Right forelimb (tissue), 1 donor: ENCODE measurements at regions not wholly inside any gene's neighbourhood (a gene's known extent, or its start where the extent isn't known, plus 50 kb on each side); places are given as distances from the start of the nearest gene placed in this dataset.
"Not testable (repeated sequence)": the region's sequence is repeated elsewhere in the genome, so short reads cannot be mapped to it uniquely, and the experiment has no call there.

Experiments
- DNase-seq: peaks from one replicate; pipeline ENCODE4 v3.0.0-alpha.2; 2018

DNA sequence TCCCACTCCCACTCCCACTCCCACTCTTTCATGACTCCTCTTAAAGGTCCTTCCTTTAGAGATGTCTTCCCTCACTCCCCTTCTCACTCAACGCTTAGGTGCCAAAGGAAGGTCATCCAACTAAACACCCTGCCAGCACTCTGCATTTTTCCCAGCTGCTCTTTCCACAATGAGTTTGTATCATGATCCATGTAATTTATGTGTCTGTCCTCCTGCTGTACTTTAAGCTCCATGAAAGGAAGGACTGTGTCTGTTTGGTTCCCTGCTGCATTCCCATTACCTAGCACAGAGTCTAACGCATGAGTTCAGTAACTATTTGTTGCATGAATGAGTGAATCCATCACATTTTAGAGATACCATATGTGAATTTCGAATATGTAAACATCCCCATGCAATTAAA, 252.7 kb downstream of the KIF20B start:
- no peak for DNase-seq

- DNase-seq = no peak
These were observed 253.6 kb downstream of the KIF20B start for GRCh38 chr10:89954787-89955566.

GRCh38 chr10:89959433-89960110, 258.2 kb downstream of the KIF20B start:
- no peak for DNase-seq

GRCh38 chr10:89963451-89964102, 262.2 kb downstream of the KIF20B start:
- DNase-seq = no peak

DNA sequence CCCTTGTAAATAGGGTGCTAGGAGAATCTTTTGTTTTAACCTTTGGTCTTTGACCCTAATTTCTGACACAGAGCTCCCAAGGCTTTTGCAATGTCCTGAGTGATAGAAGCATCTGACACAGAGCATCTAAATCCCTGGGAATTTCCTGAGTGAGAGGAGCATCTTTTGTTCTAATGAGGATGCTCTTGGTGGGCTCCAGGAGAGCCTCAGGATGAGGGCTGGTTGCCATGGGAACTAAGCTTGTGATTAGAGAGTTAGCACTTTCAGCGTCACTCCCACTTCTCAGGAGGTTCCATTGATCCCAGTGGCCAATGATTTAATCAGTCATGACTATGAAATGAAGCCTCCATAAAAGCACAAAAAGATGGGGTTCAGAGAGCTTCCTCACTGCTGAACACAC, 264.8 kb downstream of the KIF20B start:
- DNase-seq = no peak

- no peak for DNase-seq
These were observed 271.9 kb downstream of the KIF20B start for GRCh38 chr10:89973326-89973725.

DNA sequence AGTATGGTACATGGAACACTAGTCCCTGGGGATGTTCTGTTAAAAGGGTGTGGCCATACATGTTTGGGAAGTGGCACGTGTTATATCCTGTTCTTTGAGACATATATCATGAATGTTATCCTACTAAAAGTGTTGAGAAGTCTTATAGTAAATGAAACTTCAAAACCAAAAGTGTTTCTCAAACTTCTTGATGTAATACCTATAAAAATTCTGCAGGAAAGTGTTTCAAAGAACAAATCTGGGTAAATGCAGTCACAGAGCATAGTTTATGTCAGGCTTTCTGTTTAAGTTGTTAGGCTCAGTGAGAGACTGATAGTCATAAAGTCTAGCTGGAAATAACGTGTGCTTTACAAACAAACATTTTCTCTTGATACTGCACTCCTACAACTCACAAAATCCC, 273.7 kb downstream of the KIF20B start:
- DNase-seq = no peak

DNA sequence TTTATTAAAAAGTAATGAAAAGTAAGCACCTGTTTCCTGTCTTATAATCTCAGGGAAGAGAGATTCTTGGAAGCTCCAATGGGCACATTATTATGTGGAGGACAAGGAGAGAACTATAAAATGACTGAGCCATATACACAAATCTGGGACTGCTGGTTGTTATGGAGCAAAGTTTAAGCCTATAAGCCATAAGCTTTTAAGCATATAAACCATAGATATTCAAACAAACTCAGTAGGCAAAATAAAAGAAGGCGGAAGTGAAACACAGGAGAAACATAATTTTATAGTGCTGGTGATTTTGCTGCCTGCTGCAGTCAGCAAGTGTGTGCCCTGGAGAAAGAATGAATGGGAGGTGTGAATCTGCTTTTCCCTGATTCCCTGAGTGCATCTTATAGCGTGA, 274.4 kb downstream of the KIF20B start:
- no peak for DNase-seq

DNA sequence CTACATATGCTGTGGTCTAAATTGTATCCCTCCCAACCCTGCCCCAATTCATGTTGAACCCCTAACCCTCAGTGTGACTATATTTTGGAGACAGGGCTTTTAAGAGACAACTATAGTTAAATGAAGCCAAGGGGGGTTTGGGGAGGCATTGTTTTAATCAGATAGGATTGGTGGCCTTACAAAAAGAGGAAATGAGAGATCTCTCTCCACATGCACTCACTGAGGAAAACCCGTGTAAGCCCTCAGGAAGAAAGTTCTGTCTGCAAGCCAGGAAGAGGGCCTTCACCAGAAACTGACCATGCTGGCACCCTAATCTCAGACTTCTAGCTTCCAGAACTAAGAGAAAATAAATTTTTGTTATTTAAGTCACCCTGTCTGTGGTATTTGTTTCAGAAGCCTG, 276.7 kb downstream of the KIF20B start:
- no peak for DNase-seq

- no peak for DNase-seq
These were observed 278.3 kb downstream of the KIF20B start for GRCh38 chr10:89979726-89980125.

- no peak for DNase-seq
These were observed 278.8 kb downstream of the KIF20B start for GRCh38 chr10:89980166-89980565.

- no peak for DNase-seq
These were observed 280.5 kb downstream of the KIF20B start for GRCh38 chr10:89981891-89982290.

GRCh38 chr10:89985446-89985845, 284.1 kb downstream of the KIF20B start:
- DNase-seq = no peak

GRCh38 chr10:89988361-89988760, 287.0 kb downstream of the KIF20B start:
- DNase-seq = not testable (repeated sequence)

DNA sequence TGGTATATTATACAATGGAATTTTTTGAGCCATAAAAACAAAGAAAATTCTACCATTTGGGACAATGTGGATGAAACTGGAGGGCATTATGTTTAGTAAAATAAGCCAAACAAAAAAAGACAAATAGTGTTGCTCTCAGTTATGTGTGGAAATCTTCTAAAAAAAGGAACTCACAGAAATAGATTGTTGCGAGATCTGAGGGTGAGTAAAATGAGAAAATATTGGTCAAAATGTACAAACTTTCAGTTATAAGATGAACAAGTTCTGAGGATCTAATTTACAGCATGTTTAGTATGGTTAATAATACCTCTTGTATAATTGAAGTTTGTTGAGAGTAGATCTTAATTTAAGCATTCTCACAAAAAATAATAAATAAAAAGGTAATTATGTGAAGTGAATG, 291.2 kb downstream of the KIF20B start:
- no peak for DNase-seq

DNA sequence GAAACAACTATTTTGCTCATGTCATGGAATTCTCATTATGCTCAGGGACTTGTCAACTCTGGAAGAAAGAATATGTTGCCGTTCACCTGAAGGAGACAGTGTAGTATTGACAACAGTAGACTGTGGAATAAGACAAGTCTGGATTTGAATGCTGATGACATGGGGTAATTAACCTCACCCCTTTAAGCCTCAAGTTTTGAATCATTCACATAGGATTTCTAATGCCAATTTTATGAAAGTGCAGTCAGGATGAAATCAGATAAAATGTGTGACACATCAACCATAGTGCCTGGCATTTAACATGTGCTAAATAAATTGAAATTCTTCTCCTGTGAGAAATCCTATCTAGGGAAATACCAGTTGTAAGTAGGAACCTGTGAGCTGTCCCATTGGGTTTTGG, 305.8 kb downstream of the KIF20B start:
- no peak for DNase-seq

GRCh38 chr10:90011281-90011680, 309.9 kb downstream of the KIF20B start:
- not testable (repeated sequence) for DNase-seq

- DNase-seq = no peak
These were observed 317.4 kb downstream of the KIF20B start for GRCh38 chr10:90018819-90019218.

GRCh38 chr10:90020506-90020905, 319.1 kb downstream of the KIF20B start:
- DNase-seq = no peak

DNA sequence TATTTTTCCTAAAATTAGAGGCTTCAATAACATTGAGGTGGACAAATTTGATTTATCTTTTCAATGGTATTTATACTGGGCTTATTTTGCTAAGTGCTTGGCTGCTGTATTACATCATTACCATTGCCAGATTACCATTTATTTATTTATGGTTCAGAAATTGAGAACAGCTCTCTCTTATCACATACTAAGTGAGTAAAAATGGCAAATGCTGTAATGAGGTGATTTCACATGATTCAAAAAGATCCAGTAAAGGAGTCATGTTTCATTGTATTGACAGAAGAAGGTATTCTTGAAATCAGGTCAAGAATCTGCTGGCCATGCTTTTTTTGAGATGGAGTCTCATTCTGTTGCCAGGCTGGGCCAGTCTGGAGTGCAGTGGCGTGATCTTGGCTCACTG, 322.6 kb downstream of the KIF20B start:
- no peak for DNase-seq

GRCh38 chr10:90028312-90028711, 326.9 kb downstream of the KIF20B start:
- no peak for DNase-seq

GRCh38 chr10:90031776-90032175, 330.4 kb downstream of the KIF20B start:
- DNase-seq = no peak

DNA sequence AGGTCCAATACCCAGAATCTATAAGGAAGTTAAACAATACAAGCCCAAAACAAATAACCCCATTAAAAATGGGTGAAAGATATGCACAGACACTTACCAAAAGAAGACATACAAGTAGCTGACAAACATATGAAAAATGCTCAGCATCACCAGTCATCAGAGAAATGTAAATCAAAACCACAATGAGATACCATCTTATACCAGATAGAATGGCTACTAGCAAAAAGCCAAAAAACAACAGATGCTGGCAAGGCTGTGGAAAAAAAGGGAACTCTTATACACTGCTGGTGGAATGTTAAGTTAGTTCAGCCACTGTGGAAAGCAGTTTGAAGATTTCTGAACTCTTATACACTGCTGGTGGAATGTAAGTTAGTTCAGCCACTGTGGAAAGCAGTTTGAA, 331.1 kb downstream of the KIF20B start:
- DNase-seq = no peak

GRCh38 chr10:90034862-90035261, 333.5 kb downstream of the KIF20B start:
- not testable (repeated sequence) for DNase-seq
